HUES48 (cell line): ENCODE measurements at regions not wholly inside any gene's neighbourhood (a gene's known extent, or its start where the extent isn't known, plus 50 kb on each side); places are given as distances from the start of the nearest gene placed in this dataset.
"Not testable (repeated sequence)": the region's sequence is repeated elsewhere in the genome, so short reads cannot be mapped to it uniquely, and the experiment has no call there.

Source experiments
- H3K27ac ChIP-seq: one replicate; pipeline ENCODE4 v1.7.0; 2013; ENCODE audit warnings: low read depth, low read length, inconsistent platforms
- H3K27me3 ChIP-seq: 2 replicates; pipeline ENCODE4 v1.6.1; 2013; ENCODE audit warnings: mild to moderate bottlenecking, low read length; ENCODE audit not compliant: control insufficient read depth, insufficient read depth
- H3K36me3 ChIP-seq: 2 replicates; pipeline ENCODE4 v1.6.1; 2013; ENCODE audit warnings: low read length; ENCODE audit not compliant: control insufficient read depth, insufficient read depth
- H3K4me1 ChIP-seq: 2 replicates; pipeline ENCODE4 v1.6.1; 2013; ENCODE audit warnings: mild to moderate bottlenecking, low read length; ENCODE audit not compliant: control insufficient read depth, insufficient read depth
- H3K4me3 ChIP-seq: 2 replicates; pipeline ENCODE4 v1.5.1; 2013; ENCODE audit warnings: mild to moderate bottlenecking, low read depth, low read length
- H3K9ac ChIP-seq: 2 replicates; pipeline ENCODE4 v1.6.1; 2013; ENCODE audit warnings: mild to moderate bottlenecking, low read depth, low read length, moderate library complexity
- H3K9me3 ChIP-seq: 2 replicates; pipeline ENCODE4 v1.6.1; 2013; ENCODE audit warnings: low read length; ENCODE audit not compliant: control insufficient read depth, insufficient read depth

GRCh38 chr14:87046960-87047359 is 946.0 kb downstream of the GALC start:
- no peak overlapping the region for H3K9ac ChIP-seq
- no peak overlapping the region for H3K27ac ChIP-seq
- H3K4me3 ChIP-seq, result no peak overlapping the region
- no peaks in the 10 kb centered on the region for H3K36me3 ChIP-seq
- no peaks in the 10 kb centered on the region for H3K4me1 ChIP-seq
- H3K27me3 ChIP-seq, result no peaks in the 10 kb centered on the region
- H3K9me3 ChIP-seq, result no peaks in the 10 kb centered on the region

DNA sequence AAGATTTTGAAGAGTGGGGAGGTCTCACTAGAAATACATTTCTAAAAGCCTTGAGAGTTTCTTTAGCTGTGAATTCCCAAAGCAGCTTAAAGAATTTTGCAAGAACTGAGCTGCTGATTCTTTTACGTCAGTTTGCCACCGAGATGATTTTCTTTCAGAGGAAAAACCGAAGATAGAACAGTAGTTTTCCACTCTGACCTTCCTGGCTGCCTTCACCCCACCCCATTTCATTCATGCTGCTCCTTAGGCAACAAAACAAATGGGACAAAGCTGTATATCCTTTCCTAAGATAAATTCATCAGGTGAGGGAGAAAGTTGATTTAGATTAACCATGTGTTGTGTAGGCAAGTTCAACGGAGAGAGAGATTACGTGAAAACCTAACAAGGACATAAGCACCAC is 947.0 kb downstream of the GALC start:
- Histone ChIP-seq H3K27me3 (no peaks in the 10 kb centered on the region), H3K4me1 (no peaks in the 10 kb centered on the region), H3K36me3 (no peaks in the 10 kb centered on the region), H3K4me3 (no peak overlapping the region), H3K9me3 (no peaks in the 10 kb centered on the region), H3K27ac (no peak overlapping the region), H3K9ac (no peak overlapping the region)

DNA sequence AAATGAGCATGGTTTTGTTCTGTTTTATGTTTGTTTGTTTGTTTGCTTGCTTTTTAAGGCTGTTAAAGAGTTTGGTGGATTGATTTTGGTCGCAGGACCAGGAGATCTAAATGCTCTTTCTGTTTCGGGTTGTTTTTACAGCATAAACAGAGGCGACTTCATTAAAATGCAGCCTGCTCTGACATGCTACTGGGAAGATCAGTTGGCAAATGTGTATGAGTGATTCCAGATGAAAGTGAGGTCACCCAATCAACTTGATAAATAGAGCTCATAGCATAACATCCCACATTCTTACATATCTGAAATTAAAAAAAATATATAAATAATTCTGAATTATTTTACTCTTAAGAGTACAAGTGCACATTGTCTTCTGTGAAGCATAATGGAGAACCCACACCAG is 947.7 kb downstream of the GALC start:
- Histone ChIP-seq H3K27ac (no peak overlapping the region), H3K9ac (no peak overlapping the region), H3K36me3 (no peaks in the 10 kb centered on the region), H3K27me3 (no peaks in the 10 kb centered on the region), H3K9me3 (no peaks in the 10 kb centered on the region), H3K4me1 (no peaks in the 10 kb centered on the region), H3K4me3 (no peak overlapping the region)

- H3K4me1 ChIP-seq, result no peaks in the 10 kb centered on the region
- H3K36me3 ChIP-seq, result no peaks in the 10 kb centered on the region
- H3K27me3 ChIP-seq, result no peaks in the 10 kb centered on the region
- H3K4me3 ChIP-seq, result no peak overlapping the region
- H3K9me3 ChIP-seq, result no peaks in the 10 kb centered on the region
- H3K9ac ChIP-seq, result no peak overlapping the region
- H3K27ac ChIP-seq, result no peak overlapping the region
Measured at GRCh38 chr14:87044807-87045206, 948.2 kb downstream of the GALC start.

DNA sequence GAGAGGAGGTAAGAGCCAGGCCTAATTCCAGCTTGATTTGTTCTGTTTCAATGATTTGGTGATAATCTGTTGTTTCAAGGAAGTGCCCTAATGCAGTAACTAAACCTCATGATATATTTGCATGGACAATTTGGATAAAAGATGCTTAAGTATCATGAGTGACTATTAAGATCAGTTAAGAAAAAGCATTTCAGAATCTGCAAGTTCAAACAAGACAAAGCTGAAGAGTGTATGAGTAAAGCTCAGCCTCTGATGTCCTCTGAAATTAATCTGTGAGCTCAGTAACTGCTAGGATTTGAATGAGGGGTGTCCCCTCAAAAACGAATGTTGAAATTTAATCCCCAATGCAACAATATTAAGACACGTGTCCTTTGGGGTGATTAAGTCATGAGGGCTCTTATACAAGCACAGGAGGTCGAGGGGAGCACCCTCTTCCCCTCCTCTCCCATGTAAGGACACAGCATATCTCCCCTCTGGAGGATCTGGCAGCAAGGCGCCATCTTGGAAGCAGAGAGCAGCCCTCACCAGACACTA is 949.2 kb downstream of the GALC start:
- H3K36me3 ChIP-seq, result no peaks in the 10 kb centered on the region
- H3K27me3 ChIP-seq, result no peaks in the 10 kb centered on the region
- no peak overlapping the region for H3K4me3 ChIP-seq
- no peaks in the 10 kb centered on the region for H3K9me3 ChIP-seq
- no peaks in the 10 kb centered on the region for H3K4me1 ChIP-seq
- no peak overlapping the region for H3K27ac ChIP-seq
- H3K9ac ChIP-seq, result no peak overlapping the region

- Histone ChIP-seq H3K4me1 (no peaks in the 10 kb centered on the region), H3K4me3 (no peak overlapping the region), H3K27ac (no peak overlapping the region), H3K9ac (no peak overlapping the region), H3K27me3 (no peaks in the 10 kb centered on the region), H3K36me3 (no peaks in the 10 kb centered on the region), H3K9me3 (no peaks in the 10 kb centered on the region)
Measured at GRCh38 chr14:87042354-87042753, 950.6 kb downstream of the GALC start.

GRCh38 chr14:87041290-87042020 is 951.5 kb downstream of the GALC start:
- H3K9me3 ChIP-seq, result no peaks in the 10 kb centered on the region
- no peak overlapping the region for H3K4me3 ChIP-seq
- H3K27me3 ChIP-seq, result no peaks in the 10 kb centered on the region
- H3K27ac ChIP-seq, result no peak overlapping the region
- no peak overlapping the region for H3K9ac ChIP-seq
- no peaks in the 10 kb centered on the region for H3K36me3 ChIP-seq
- H3K4me1 ChIP-seq, result no peaks in the 10 kb centered on the region

DNA sequence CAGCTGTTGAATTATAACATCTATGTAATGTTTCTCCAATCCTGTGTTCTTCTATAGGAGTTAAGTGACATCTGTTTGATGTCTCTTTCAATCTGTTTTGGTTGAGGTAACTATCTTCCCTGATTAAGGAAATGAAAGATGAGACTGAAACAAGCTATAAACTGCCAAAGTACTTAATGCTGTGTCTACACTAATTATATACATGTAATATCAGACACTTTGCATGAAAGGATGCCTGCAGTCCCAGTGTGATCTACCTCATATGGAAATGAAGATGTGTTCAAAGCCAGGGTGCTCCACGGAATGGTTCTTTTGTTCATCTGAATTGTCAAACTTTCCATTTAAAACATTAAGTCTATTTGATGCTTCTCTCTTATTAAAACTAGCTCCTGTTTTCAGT is 958.3 kb downstream of the GALC start:
- no peak overlapping the region for H3K27ac ChIP-seq
- H3K9ac ChIP-seq, result no peak overlapping the region
- H3K4me3 ChIP-seq, result no peak overlapping the region
- no peaks in the 10 kb centered on the region for H3K9me3 ChIP-seq
- no peaks in the 10 kb centered on the region for H3K36me3 ChIP-seq
- no peaks in the 10 kb centered on the region for H3K27me3 ChIP-seq
- no peaks in the 10 kb centered on the region for H3K4me1 ChIP-seq

- H3K27me3 ChIP-seq, result no peaks in the 10 kb centered on the region
- no peaks in the 10 kb centered on the region for H3K4me1 ChIP-seq
- no peaks in the 10 kb centered on the region for H3K9me3 ChIP-seq
- no peak overlapping the region for H3K9ac ChIP-seq
- no peaks in the 10 kb centered on the region for H3K36me3 ChIP-seq
- H3K4me3 ChIP-seq, result no peak overlapping the region
- no peak overlapping the region for H3K27ac ChIP-seq
Measured at GRCh38 chr14:87030197-87030596, 962.8 kb downstream of the GALC start.

GRCh38 chr14:87020106-87020505 is 972.9 kb downstream of the GALC start:
- not testable (repeated sequence) for H3K4me1 ChIP-seq, H3K36me3 ChIP-seq, H3K9ac ChIP-seq, H3K4me3 ChIP-seq, H3K9me3 ChIP-seq, H3K27ac ChIP-seq
- H3K27me3 ChIP-seq, result peaks cover 35% of the 10 kb centered on the region

GRCh38 chr14:87018294-87018693 is 974.7 kb downstream of the GALC start:
- Histone ChIP-seq H3K9me3 (no peaks in the 10 kb centered on the region), H3K27me3 (peaks cover 37% of the 10 kb centered on the region), H3K27ac (no peak overlapping the region), H3K4me1 (no peaks in the 10 kb centered on the region), H3K4me3 (no peak overlapping the region), H3K36me3 (no peaks in the 10 kb centered on the region), H3K9ac (no peak overlapping the region)
